HepG2 (cell line): ENCODE measurements at regions not wholly inside any gene's neighbourhood (a gene's known extent, or its start where the extent isn't known, plus 50 kb on each side); places are given as distances from the start of the nearest gene placed in this dataset.

Experiments
- ATAC-seq: fragments of 200-7000 bp; cut with Tn5 transposase; 3 replicates; pipeline ENCODE4 v1.9.1; 2020; ENCODE audit warnings: mild to moderate bottlenecking, moderate library complexity
- BruUV-seq: library from RNA; stranded (reverse); fragments of 400-500 nt; replicated peaks from 2 replicates; lab custom pipeline; 2021; lab: Mats Ljungman, UMichigan
- CTCF ChIA-PET: fragments of 300-600 bp; formaldehyde crosslinking; extraction: SDS; loops from one replicate; lab custom pipeline; 2021; ENCODE audit warnings: low total read pairs, inconsistent platforms, low intra/inter-chr PET ratio; lab: Yijun Ruan, JAX
- POLR2A ChIA-PET: fragments of 350-600 bp; sonication (Branson Sonifier 250); formaldehyde crosslinking; loops from one replicate; lab custom pipeline; 2020; ENCODE audit warnings: antibody characterized with exemption, inconsistent platforms; lab: Yijun Ruan, JAX
- DNase-seq: peaks from one replicate; pipeline ENCODE4 v3.0.0-alpha.2; 2015; ENCODE audit warnings: low spot score
- FAIRE-seq: peaks from 3 replicates; lab custom pipeline; 2011; peaks lifted over from hg19 to GRCh38; lab: Jason Lieb, UNC
- H2AFZ ChIP-seq: one replicate; pipeline ENCODE4 v1.6.1; 2011; ENCODE audit warnings: low read length, inconsistent platforms
- H3K27ac ChIP-seq: fragments of 300-600 bp; 3 replicates; pipeline ENCODE4 v1.8.0; 2011; ENCODE audit warnings: mixed run types, mild to moderate bottlenecking, mixed read lengths, low read length, inconsistent platforms; ENCODE audit not compliant: insufficient read depth; ENCODE audit errors: extremely low read length
- H3K27me3 ChIP-seq, 2 experiments: fragments of 200-600 bp in 1 of 2; 2 replicates in 1 of 2; 3 replicates in 1 of 2; pipeline versions ENCODE4 v1.6.0 to v1.8.0; 2011; ENCODE audit warnings: low read length in 2 of 2, mild to moderate bottlenecking in 2 of 2, moderate library complexity in 2 of 2, inconsistent platforms in 1 of 2; ENCODE audit not compliant: insufficient read depth in 2 of 2, control insufficient read depth in 1 of 2
- H3K36me3 ChIP-seq, 2 experiments: fragments of 200-600 bp in 1 of 2; replicated peaks in 1 of 2; 2 replicates in 1 of 2; 3 replicates in 1 of 2; pipeline versions ENCODE4 v1.5.1 to v1.8.0; 2011; ENCODE audit warnings: low read length in 2 of 2, inconsistent platforms in 1 of 2; ENCODE audit not compliant: insufficient read depth in 2 of 2, control insufficient read depth in 1 of 2
- H3K4me1 ChIP-seq: 2 replicates; pipeline ENCODE4 v1.5.1; 2012; ENCODE audit warnings: low read length, inconsistent platforms; ENCODE audit not compliant: insufficient read depth
- H3K4me2 ChIP-seq: 2 replicates; pipeline ENCODE4 v1.6.0; 2011; ENCODE audit warnings: low read depth, low read length, inconsistent platforms
- H3K4me3 ChIP-seq, 3 experiments: fragments of 200-600 bp in 1 of 3; sonication (generic), shearing (Covaris generic) in 1 of 3; replicated peaks in 1 of 3; 2 replicates each; pipeline ENCODE4 v1.5.1; 2011 to 2016; ENCODE audit warnings: low read length in 3 of 3, inconsistent platforms in 2 of 3, low read depth in 2 of 3, mild to moderate bottlenecking in 2 of 3, control low read depth in 1 of 3, mixed read lengths in 1 of 3; ENCODE audit not compliant: insufficient read depth in 1 of 3
- H3K79me2 ChIP-seq: one replicate; pipeline ENCODE4 v1.6.1; 2011; ENCODE audit warnings: low read length, inconsistent platforms; ENCODE audit not compliant: insufficient read depth
- H3K9ac ChIP-seq: 2 replicates; pipeline ENCODE4 v1.6.0; 2011; ENCODE audit warnings: mild to moderate bottlenecking, low read depth, low read length, inconsistent platforms; ENCODE audit not compliant: insufficient read depth
- H3K9me3 ChIP-seq: 2 replicates; pipeline ENCODE4 v1.5.1; 2012; ENCODE audit warnings: mild to moderate bottlenecking, low read length
- H4K20me1 ChIP-seq: 2 replicates; pipeline ENCODE4 v1.6.0; 2011; ENCODE audit warnings: inconsistent platforms, mild to moderate bottlenecking, low read length, moderate library complexity; ENCODE audit not compliant: insufficient read depth
- ARHGAP35 ChIP-seq: sonication (generic); formaldehyde crosslinking; IDR thresholded peaks from 2 replicates; pipeline ENCODE4 v1.9.0; 2022; ENCODE audit warnings: mild to moderate bottlenecking, inconsistent platforms, moderate library complexity, missing genetic modification reagents, borderline replicate concordance
- BCLAF1 ChIP-seq: fragments of 450-650 bp; IDR thresholded peaks from 2 replicates; pipeline ENCODE4 v1.6.1; 2017; ENCODE audit warnings: mild to moderate bottlenecking
- DDIT3 ChIP-seq: sonication (generic); formaldehyde crosslinking; IDR thresholded peaks from 2 replicates; pipeline ENCODE4 v1.4.0; 2020; ENCODE audit warnings: mild to moderate bottlenecking, missing genetic modification reagents
- ELF3 ChIP-seq: IDR thresholded peaks from 2 replicates; pipeline ENCODE4 v1.6.1; 2016; ENCODE audit warnings: missing genetic modification reagents, missing compliant biosample characterization
- FIP1L1 ChIP-seq: fragments of 200-400 bp; formaldehyde crosslinking; IDR thresholded peaks from 2 replicates; pipeline ENCODE4 v1.6.1; 2018; ENCODE audit warnings: low read depth, mild to moderate bottlenecking, low read length, moderate library complexity, borderline replicate concordance; ENCODE audit not compliant: insufficient read depth
- JUNB ChIP-seq: sonication (generic); formaldehyde crosslinking; IDR thresholded peaks from 2 replicates; pipeline ENCODE4 v1.8.0; 2022; ENCODE audit warnings: missing genetic modification reagents, mild to moderate bottlenecking, borderline replicate concordance
- PCBP2 ChIP-seq: fragments of 200-400 bp; formaldehyde crosslinking; optimal IDR thresholded peaks from 2 replicates; pipeline ENCODE3; 2018; ENCODE audit warnings: low read length, low read depth; ENCODE audit not compliant: poor library complexity, severe bottlenecking
- ZBTB42 ChIP-seq: sonication (generic); formaldehyde crosslinking; IDR thresholded peaks from 2 replicates; pipeline ENCODE4 v1.5.0; 2020; ENCODE audit warnings: mild to moderate bottlenecking, missing genetic modification reagents
- ZGPAT ChIP-seq: IDR thresholded peaks from 2 replicates; pipeline ENCODE4 v1.6.1; 2016; ENCODE audit warnings: mild to moderate bottlenecking
- ZNF263 ChIP-seq: sonication (generic); formaldehyde crosslinking; IDR thresholded peaks from 2 replicates; pipeline ENCODE4 v1.4.0; 2020; ENCODE audit warnings: missing genetic modification reagents
- ZNF557 ChIP-seq: sonication (generic); formaldehyde crosslinking; IDR thresholded peaks from 2 replicates; pipeline ENCODE4 v1.4.0; 2020; ENCODE audit warnings: missing genetic modification reagents
- WGBS: methylation state at CpG from one replicate; pipeline ENCODE4 v1.1.6; 2017; ENCODE audit warnings: low lambda C conversion rate; 5-methylcytosine and 5-hydroxymethylcytosine counted together
- in situ Hi-C: cut with HindIII; loops from 2 replicates; pipeline ENCODE4 v1.10.0; 2017; ENCODE audit warnings: low pct_unique_long_range_greater_than_20kb; ENCODE audit not compliant: extremely low pct_ligation_motif_present
- intact Hi-C: fragments of 100-400 bp; cut with micrococcal nuclease; formaldehyde crosslinking; loops from one replicate; pipeline ENCODE4 v1.10.0; 2022; ENCODE audit not compliant: unreplicated experiment
- TF ChIP-seq, protein P1 (sequence below): sonication (generic); formaldehyde crosslinking; IDR thresholded peaks from 2 replicates; pipeline ENCODE4 v1.4.0; 2020; ENCODE audit warnings: missing genetic modification reagents, borderline replicate concordance
- TF ChIP-seq, protein P2 (sequence below): sonication (generic); formaldehyde crosslinking; IDR thresholded peaks from 2 replicates; pipeline ENCODE4 v1.5.1; 2020; ENCODE audit warnings: missing genetic modification reagents, mild to moderate bottlenecking, borderline replicate concordance

DNA sequence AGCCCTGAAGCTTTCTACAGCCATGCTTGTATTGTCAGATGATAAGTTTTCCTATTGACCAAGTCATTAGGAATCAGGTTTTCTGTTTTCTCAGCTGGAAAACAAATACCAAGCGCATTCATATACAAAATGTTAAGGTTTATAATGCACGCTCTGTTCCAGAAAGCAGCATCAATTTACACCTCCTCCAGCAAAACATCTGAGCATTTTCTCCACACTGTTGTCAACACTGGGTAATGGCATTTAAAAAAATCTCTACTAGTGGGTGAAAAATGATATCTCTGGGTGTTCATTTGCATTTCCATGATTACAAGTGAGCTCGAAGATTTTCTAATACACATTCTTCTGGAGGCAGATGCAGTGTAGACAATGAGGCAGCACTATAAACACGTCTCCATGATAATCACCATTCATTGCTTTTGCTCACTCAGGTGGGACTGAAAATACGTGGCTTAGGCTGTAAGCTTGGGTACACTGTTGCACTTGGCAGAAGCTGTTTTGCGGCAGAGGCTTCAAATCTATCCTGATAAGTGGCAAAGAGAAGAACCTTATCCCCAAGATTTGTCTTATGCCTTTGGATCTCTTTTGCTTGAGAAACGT, 114.8 kb upstream of the PLPP4 start:
- ATAC-seq (no peak), DNase-seq (no peak), FAIRE-seq (no peak)
- POLR2A ChIA-PET: no interaction called here
- no peaks in the 10 kb centered on the region for H3K36me3 ChIP-seq
- H2AFZ ChIP-seq: no peak overlapping the region
- in situ Hi-C loops (loop anchor here (25.0 kb wide), 1 partner anchor 655 kb away; no protein-coding TSS in a partner anchor), intact Hi-C loops (no loop called here)
- H3K27me3 ChIP-seq: peaks cover 0 to 2% of the 10 kb centered on the region in 2 experiments; a peak in 2 of 5 replicates
- BruUV-seq: no TSS peak
- no peaks in the 10 kb centered on the region for H3K9me3 ChIP-seq
- no peak overlapping the region for H3K27ac ChIP-seq
- 11% methylated on average over 6 of the region's 7 CpGs for WGBS
- H3K4me3 ChIP-seq: no peak overlapping the region
- H4K20me1 ChIP-seq: no peaks in the 10 kb centered on the region
- no peak overlapping the region for H3K4me2 ChIP-seq
- no peaks in the 10 kb centered on the region for H3K4me1 ChIP-seq
- no peak overlapping the region for H3K9ac ChIP-seq
- no peaks in the 10 kb centered on the region for H3K79me2 ChIP-seq
- CTCF ChIA-PET: no interaction called here
- TF ChIP-seq DDIT3 (CRISPR knock-in tag) (no peak), PCBP2 (no peak), ELF3 (CRISPR knock-in tag) (no peak), ZGPAT (CRISPR knock-in tag) (no peak), JUNB (CRISPR knock-in tag) (no peak), ZNF263 (CRISPR knock-in tag) (no peak), FIP1L1 (no peak), ZBTB42 (no peak), BCLAF1 (no peak), ZNF557 (CRISPR knock-in tag) (no peak), ARHGAP35 (CRISPR knock-in tag) (no peak)
- TF ChIP-seq, protein P1, sequence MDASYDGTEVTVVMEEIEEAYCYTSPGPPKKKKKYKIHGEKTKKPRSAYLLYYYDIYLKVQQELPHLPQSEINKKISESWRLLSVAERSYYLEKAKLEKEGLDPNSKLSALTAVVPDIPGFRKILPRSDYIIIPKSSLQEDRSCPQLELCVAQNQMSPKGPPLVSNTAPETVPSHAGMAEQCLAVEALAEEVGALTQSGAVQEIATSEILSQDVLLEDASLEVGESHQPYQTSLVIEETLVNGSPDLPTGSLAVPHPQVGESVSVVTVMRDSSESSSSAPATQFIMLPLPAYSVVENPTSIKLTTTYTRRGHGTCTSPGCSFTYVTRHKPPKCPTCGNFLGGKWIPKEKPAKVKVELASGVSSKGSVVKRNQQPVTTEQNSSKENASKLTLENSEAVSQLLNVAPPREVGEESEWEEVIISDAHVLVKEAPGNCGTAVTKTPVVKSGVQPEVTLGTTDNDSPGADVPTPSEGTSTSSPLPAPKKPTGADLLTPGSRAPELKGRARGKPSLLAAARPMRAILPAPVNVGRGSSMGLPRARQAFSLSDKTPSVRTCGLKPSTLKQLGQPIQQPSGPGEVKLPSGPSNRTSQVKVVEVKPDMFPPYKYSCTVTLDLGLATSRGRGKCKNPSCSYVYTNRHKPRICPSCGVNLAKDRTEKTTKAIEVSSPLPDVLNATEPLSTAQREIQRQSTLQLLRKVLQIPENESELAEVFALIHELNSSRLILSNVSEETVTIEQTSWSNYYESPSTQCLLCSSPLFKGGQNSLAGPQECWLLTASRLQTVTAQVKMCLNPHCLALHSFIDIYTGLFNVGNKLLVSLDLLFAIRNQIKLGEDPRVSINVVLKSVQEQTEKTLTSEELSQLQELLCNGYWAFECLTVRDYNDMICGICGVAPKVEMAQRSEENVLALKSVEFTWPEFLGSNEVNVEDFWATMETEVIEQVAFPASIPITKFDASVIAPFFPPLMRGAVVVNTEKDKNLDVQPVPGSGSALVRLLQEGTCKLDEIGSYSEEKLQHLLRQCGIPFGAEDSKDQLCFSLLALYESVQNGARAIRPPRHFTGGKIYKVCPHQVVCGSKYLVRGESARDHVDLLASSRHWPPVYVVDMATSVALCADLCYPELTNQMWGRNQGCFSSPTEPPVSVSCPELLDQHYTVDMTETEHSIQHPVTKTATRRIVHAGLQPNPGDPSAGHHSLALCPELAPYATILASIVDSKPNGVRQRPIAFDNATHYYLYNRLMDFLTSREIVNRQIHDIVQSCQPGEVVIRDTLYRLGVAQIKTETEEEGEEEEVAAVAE: no peak
- TF ChIP-seq, protein P2, sequence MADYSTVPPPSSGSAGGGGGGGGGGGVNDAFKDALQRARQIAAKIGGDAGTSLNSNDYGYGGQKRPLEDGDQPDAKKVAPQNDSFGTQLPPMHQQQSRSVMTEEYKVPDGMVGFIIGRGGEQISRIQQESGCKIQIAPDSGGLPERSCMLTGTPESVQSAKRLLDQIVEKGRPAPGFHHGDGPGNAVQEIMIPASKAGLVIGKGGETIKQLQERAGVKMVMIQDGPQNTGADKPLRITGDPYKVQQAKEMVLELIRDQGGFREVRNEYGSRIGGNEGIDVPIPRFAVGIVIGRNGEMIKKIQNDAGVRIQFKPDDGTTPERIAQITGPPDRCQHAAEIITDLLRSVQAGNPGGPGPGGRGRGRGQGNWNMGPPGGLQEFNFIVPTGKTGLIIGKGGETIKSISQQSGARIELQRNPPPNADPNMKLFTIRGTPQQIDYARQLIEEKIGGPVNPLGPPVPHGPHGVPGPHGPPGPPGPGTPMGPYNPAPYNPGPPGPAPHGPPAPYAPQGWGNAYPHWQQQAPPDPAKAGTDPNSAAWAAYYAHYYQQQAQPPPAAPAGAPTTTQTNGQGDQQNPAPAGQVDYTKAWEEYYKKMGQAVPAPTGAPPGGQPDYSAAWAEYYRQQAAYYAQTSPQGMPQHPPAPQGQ (CRISPR knock-in tag): no peak
